ENCODE measurements at regions not wholly inside any gene's neighbourhood (a gene's known extent, or its start where the extent isn't known, plus 50 kb on each side); places are given as distances from the start of the nearest gene placed in this dataset.
"Not testable (repeated sequence)": the region's sequence is repeated elsewhere in the genome, so short reads cannot be mapped to it uniquely, and the experiment has no call there.

DNA sequence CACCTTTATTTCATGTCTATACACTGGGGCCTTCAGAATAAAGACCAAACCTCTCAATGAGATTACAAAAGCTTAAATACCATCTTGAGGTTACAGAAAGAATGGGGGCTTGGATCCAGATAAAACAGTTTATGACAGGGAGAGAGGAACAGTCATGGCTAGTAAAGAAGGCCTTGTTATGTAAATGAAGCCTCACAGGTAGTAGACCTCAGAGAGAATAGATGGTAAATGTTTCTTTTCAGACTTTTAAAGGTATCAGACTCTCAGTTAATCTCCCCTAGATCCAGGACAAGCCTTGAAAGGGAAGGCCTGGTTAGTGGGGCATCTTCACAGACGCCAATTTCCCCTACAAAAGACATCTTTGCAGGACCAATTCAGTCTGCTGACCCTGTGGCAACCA is 1325.6 kb downstream of the HACE1 start:
- no peak for DNase-seq

GRCh38 chr6:103522045-103522444 is 1337.7 kb downstream of the HACE1 start:
- DNase-seq, result no peak

- no peak for DNase-seq
Measured at GRCh38 chr6:103516336-103516735, 1343.4 kb downstream of the HACE1 start.

GRCh38 chr6:103507052-103507451 is 1352.7 kb downstream of the HACE1 start:
- no peak for DNase-seq

- DNase-seq, result no peak
Measured at GRCh38 chr6:103505155-103505518, 1354.6 kb downstream of the HACE1 start.

DNA sequence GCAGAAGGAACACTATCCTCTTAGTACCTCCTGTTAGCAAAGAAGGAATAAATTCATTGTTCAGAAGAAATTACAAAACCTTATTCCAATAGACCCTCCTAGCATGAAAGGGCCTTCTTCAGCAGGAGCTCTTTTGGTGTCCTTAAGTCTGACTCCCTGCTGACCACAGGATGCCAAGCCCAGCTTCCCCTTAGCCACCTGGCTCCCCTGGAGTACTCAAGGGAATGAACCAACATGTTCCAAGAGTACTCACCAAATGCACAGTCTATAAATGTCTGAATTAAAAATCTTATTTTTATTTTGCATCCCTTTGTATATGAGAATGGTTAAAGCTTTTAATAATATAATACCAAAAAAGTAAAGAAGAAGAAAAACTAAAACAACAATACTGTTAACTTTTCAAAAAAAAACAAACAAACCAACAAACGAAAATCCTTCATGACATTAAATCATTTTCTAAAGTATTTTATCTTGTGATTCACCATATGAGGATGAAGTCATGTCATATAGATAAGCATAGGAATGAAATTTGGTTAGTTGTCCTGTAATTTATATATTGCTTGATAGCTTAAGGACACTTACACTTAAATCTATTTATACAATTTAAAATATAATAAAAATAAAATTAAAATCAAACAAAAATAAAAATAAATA is 1355.1 kb downstream of the HACE1 start:
- DNase-seq, result no peak

GRCh38 chr6:103496588-103496987 is 1363.1 kb downstream of the HACE1 start:
- DNase-seq, result not testable (repeated sequence)

GRCh38 chr6:103456652-103457051 is 1403.1 kb downstream of the HACE1 start:
- no peak for DNase-seq

GRCh38 chr6:103455275-103455674 is 1404.4 kb downstream of the HACE1 start:
- no peak for DNase-seq

DNA sequence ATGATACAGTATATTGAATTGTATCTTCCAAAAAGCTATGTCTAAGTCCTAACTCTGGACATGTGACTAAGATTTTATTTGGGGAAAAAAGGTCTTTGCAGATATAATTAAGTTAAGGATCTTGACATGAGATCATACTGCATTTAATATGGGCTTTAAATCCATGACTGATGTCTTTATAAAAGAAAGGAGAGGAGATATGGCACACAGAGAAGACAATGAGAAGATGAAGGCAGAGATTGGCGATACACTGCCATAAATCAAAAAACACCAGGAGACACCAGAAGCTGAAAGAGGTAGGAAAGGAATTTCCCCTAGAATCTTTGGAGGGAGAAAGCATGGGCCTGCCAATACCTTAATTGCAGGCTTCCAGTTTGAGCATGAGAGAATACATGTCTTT is 1450.2 kb downstream of the HACE1 start:
- DNase-seq, result no peak

DNA sequence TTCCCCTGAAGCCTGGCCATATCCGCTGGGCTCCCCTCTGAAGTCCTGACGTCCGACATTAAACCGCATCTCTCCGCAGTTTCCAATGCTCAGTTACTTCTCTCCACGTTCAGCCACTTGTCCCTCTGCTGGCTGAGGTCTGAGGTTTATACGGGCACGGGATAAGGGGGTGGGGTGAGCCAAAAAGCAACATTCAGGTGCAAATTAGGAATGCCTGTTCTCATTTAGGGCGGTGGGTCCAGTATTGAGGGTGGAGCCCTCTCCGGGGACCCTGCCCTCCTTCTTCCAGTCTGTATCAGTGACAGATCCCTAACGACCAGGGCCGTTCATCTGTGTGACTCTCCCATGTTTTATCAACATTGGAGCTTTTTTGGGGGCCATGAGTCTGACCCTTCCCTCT is 1454.4 kb downstream of the HACE1 start:
- no peak for DNase-seq

- DNase-seq, result no peak
Measured at GRCh38 chr6:103404799-103405198, 1454.9 kb downstream of the HACE1 start.

- DNase-seq, result no peak
Measured at GRCh38 chr6:103396768-103397167, 1463.0 kb downstream of the HACE1 start.

- DNase-seq, result no peak
Measured at GRCh38 chr6:103379272-103379671, 1480.4 kb downstream of the HACE1 start.

DNA sequence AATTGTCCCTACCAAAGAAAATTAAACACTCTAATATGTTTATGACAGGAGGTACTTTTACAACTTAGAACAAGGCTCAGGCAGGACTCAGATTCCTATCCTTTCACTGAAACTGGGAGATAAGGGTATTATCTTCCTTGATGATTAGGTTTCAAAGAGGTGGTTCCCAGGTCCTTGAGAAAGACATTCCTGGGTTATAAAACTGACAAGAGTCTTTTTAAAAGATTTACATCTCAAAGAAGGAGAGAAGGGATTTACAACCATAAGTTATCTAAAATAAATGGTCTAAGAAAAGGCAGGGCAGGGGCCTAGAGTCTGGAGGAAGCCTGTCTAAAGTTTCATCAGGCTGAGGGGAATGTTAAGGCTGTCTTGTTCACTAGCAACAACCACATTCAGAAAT is 1492.5 kb downstream of the HACE1 start:
- DNase-seq, result no peak

GRCh38 chr6:103356531-103356930 is 1503.2 kb downstream of the HACE1 start:
- DNase-seq, result no peak

GRCh38 chr6:103344554-103345163 is 1515.1 kb downstream of the HACE1 start:
- no peak for DNase-seq

DNA sequence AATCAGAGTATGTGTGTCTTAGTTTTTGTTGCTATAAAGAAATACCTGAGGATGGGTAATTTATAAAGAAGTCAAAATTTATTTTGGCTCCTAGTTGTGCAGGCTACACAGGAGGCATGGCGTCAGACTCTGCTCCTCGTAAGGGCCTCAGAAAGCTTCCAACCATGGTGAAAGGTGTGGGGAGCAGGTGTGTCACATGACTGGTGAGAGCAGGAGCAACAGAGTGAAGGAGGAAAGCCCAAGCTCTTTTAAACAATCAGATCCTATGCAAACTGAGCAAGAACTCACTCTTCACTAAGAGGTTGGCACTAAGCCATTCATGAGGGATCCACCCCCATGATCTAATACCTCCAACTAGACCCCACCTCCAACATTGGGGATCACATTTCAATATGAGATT is 1524.3 kb downstream of the HACE1 start:
- no peak for DNase-seq

- DNase-seq, result no peak
Measured at GRCh38 chr6:103326760-103327757, 1532.7 kb downstream of the HACE1 start.

DNA sequence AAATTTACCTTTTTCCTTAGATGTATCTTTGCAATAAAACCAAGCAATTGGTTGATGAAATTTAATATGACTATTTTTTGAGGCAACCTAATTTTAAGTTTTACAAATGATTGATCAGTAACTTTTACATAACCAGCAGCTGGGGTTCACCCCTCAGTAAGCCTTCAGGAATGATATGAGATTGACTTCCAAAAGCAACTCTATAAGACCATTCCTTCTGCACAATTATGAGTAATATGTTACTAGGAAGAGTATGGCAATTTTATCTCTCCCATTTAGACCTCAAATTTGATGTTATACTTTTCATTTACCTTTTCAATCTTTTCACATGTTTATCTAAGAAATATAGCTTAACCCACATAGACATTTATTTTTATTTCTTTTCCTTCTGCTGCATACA is 1546.3 kb downstream of the HACE1 start:
- no peak for DNase-seq

DNA sequence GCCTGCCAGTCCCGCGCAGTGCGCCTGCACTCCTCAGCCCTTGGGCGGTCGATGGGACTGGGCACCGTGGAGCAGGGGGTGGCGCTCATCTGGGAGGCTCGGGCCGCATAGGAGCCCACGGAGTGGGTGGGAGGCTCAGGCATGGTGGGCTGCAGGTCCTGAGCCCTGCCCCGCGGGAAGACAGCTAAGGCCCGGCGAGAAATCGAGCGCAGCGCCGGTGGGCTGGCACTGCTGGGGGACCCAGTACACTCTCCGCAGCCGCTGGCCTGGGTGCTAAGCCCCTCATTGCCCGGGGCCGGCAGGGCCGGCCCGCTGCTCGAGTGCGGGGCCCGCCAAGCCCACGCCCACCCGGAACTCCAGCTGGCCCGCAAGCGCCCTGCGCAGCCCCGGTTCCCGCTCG is 1565.3 kb downstream of the HACE1 start:
- DNase-seq, result not testable (repeated sequence)

DNA sequence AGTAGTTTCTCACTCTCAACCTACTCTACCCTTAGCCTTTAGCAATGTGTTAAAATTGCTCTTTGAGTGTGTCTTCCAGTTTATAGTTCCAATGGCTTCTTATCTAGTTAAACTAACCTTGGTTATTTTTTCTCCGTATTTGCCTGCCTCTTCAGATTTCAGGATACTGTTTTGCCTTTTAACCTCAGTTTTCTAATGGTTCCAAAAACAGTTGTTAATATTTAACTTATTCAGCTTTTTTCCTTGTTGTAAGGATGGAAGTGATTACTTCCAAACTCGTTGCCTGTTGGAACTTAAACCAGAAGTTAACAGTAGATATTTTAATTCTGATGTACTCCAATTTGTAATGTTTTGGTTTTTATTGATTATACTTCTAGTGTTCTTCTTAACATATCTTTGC is 1574.9 kb downstream of the HACE1 start:
- DNase-seq, result no peak

DNA sequence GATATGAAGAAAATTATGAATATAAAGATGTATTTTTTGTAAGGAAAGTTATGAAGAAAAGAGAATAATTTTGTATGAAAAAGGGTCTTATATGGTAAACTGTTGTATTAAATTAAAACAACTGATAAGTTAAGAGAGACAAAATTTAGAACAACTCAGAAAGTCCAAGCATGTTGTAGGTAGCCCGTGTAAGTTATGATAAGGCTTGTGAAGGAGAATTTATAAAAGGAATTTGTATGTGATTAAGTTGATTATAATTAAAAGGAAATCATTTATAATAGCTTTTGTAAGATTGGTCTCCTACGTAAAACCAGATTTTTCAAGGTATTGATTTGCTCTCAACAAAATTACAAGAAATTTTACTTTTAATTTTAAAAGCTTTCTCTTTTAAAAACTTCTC is 1579.3 kb downstream of the HACE1 start:
- no peak for DNase-seq

- DNase-seq, result no peak
Measured at GRCh38 chr6:103277936-103278335, 1581.8 kb downstream of the HACE1 start.

Measured in fibroblast of skin of scalp (primary cell).